Erythroblast (primary cell): ENCODE measurements at regions not wholly inside any gene's neighbourhood (a gene's known extent, or its start where the extent isn't known, plus 50 kb on each side); places are given as distances from the start of the nearest gene placed in this dataset.
"Not testable (repeated sequence)": the region's sequence is repeated elsewhere in the genome, so short reads cannot be mapped to it uniquely, and the experiment has no call there.

ENCODE experiments used
- DNase-seq, 2 experiments: peaks; one replicate each; lab custom pipeline; 2025; lab: John Stamatoyannopoulos, UW
- GATA1 ChIP-seq: IDR thresholded peaks from 2 replicates; pipeline ENCODE4 v1.6.1; 2011; ENCODE audit warnings: low read depth, mild to moderate bottlenecking, control low read depth, low read length, moderate library complexity
- POLR2A ChIP-seq: IDR thresholded peaks from 2 replicates; pipeline ENCODE4 v1.6.1; 2011; ENCODE audit warnings: mild to moderate bottlenecking, low read length

DNA sequence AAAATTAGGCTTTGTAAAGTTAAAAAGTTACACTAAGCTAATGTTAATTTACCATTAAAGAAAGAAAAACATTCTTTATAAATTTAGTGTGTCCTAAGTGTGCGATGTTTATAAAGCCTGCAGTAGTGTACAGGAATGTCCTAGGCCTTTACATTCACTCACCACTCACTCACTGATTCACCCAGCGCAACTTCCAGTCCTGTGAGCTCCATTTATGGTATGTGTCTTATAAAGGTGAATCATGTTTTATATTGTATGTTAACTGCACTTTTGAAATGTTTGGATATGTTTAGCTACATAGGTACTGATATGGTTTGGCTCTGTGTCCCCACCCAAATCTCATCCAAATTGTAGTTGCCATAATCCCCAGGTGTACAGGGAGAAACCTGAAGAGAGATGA lies 549.7 kb upstream of the EPHA6 start:
- TF ChIP-seq POLR2A (no peak), GATA1 (no peak)
- no peak for DNase-seq

DNA sequence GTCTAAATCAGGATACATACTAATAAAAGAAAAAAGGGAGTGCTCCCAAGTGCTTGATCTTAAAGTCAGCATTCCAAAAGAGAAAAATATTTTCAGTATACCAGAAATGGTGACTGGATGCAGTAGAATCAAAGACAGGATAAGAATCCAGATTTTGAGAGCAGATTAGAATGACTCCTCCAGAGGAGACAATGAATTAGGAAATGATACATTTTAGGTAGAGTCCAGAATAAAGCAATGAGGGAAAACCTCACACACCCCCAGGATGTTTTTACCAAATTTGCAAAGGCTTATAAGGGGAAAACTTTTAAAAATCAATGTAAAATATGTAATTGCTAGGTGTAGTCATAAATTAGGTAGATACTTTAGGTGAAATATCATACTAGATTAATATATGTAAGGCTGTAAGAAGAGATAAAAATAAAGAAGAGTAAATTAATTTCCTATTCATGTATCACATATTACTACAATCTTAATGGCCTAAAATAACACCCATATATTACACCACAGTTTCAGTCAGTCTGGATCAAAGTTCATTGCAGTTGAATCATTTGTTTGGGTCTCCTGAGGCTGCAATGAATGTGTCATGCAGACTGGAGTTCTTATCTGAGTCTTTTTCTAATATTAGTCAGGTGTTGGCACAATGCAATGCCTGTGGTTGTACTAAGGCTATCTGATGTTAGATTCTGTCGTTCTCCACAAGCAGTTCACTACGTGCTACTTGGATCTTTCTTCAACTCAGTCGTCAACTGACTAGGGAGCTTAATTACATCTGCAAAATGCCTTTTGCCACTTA lies 547.8 kb upstream of the EPHA6 start:
- no peak for DNase-seq
- TF ChIP-seq POLR2A (no peak), GATA1 (no peak)

DNA sequence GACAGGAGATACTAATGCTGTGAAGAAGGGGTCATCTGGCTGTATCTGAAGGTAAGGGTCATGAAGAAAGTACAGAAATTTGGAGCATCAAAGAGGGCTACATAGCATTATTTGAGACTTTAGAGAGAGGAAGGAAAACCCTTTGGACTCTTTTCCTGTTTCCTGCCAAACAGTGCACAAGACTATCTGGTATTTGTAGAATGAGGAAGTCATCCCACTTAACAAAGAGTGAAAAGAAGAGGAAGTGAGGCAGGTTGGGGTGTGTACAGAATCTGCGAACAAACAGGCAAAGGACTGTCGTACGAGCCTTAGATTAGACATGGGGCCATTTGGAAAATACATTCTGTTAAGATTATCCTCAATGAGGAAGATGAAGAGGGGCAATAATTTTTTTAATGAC lies 546.8 kb upstream of the EPHA6 start:
- no peak for DNase-seq
- TF ChIP-seq POLR2A (no peak), GATA1 (no peak)

DNA sequence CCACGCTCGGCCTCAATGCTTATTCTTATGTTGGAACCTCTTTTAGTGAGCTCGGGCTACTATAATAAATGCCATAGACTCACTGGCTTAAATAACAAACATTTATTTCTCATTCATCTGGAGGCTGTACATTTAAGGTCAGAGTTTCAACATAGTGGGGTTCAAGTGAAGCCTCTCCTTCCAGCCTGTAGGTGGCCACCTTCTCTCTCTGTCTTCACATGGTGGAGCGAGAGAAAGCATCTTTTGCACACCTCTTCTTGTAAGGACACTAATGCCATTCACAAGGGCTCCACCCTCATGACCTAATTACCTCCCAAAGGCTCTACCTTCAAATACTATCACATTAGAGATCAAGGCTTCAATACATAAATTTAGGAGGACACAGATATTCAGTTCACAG lies 520.3 kb upstream of the EPHA6 start:
- DNase-seq, result no peak
- TF ChIP-seq GATA1, result no peak
- no peak for TF ChIP-seq POLR2A

DNA sequence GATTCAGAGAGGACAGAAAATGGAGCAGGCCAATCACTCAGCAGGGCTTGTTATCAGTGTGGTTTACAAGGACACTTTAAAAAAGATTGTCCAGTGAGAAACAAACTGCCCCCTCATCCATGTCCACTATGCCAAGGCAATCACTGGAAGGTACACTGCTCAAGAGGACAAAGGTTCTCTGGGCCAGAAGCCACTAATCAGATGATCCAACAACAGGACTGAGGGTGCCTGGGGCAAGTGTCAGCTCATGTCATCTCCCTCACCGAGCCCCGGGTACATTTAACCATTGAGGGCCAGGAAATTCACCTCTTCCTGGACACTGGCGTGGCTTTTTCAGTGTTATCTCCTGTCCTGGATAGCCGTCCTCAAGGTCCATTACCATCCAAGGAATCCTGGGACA lies 513.7 kb upstream of the EPHA6 start:
- no peak for DNase-seq
- TF ChIP-seq POLR2A (no peak), GATA1 (no peak)

DNA sequence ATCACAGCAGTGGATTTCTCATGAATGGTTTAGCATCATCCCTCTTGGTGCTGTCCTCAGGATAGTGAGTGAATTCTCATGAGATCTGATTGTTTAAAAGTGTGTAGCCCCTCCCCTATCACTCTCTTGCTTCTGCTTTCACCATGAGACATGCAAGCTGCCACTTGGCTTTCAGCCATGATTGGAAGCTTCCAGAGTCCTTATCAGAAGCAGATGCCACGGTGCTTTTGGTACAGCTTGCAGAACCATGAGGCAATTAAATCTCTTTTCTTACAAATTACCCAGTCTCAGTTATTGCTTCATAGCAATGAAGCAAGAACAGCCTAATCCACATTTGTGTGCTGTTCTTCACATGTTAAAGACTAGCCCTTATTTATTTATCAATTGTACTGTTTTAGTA lies 495.2 kb upstream of the EPHA6 start:
- TF ChIP-seq GATA1 (no peak), POLR2A (no peak)
- no peak for DNase-seq

DNA sequence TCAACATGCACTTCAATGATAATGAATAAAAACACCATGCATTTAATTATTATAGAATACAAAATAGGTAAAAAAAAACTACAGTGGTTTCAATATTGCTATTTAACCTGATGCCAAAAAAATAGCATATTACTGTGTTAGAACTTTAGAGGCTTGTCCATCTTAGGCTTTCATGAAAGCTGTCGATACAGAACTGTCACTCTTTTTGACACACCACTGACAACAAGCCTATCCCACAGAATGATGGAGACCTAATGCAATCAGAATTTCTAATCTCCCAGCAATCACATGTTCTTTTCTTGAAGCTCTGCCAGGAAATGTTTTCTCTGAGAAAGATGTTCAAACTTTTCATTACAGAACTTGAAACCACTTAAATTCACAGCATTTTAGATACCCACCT lies 490.3 kb upstream of the EPHA6 start:
- no peak for DNase-seq
- TF ChIP-seq POLR2A, result no peak
- no peak for TF ChIP-seq GATA1

DNA sequence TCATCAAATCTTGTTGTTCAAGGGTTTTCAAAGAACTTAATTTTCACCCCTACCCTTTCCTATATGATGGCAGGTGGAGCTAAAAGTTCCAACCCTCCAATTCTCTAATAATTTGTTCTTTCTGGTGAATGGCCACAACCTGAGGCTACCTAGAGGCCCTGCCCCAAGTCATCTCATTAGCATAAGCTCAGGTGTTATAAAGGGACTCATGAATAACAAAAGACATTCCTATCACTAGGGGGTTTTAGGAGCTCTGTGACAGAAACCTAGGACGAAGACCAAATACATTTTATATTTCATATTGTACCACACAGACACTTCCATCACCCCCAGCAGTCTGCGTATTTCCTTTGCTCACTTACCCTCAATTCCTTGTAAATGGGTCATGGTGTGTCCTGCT lies 483.6 kb upstream of the EPHA6 start:
- no peak for TF ChIP-seq GATA1
- TF ChIP-seq POLR2A, result no peak
- DNase-seq, result no peak

DNA sequence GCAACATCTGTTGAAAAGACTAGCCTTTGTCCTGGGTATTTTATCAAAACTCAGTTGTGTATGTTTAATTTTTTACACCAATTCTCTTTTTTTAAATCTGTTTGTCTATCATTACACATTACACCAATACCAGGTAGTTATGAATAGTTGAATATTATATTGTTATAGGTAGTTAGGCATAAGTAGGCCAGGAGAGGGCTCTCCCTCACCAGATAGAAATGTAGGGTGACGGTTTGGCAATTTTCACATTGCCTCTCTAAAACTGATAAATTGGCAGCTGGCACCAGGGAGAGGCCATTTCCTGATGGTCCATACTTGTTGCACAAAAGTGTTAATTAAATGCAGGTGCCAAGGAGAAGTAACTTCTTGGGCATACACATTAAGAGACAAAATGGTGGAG lies 483.1 kb upstream of the EPHA6 start:
- TF ChIP-seq POLR2A (no peak), GATA1 (no peak)
- DNase-seq, result no peak

DNA sequence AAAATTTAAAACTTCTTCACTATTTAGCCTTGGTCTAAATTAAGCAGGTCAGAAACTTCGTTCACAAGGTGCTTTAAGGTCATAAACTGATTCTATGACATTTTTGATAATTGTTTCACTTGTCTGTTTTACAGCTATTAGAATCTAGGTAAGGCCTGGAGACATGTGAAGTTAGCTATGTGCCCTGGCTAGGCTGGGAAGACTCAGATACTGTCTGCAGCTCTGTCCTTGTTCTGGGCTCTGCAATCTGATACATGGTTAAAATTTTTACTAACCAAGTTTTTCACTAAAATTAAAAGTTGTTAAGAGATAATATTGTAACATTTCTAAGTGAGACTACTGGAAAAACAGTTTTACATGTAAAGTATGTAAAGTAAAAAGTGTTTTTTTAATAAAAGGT lies 479.6 kb upstream of the EPHA6 start:
- no peak for DNase-seq

DNA sequence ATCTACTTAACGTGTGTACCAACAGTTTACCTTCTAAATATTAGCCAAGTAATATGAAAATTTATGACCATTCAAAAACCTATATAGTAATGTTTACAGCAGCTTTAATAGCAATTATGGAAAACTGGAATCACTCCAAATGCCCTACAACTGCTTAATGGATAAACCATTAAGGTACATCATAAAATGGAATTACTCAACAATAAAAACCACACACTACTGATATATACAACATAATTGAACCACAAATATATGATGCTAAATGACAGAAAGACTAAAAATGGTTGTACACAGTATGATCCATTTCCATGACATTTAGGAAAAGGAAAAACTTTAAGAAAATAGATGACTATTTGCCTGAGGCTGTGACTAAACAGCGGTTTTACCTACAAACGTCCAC lies 467.1 kb upstream of the EPHA6 start:
- no peak for DNase-seq
- no peak for TF ChIP-seq GATA1
- no peak for TF ChIP-seq POLR2A

More for the DNA sequence above, 479.6 kb upstream of the EPHA6 start:
- TF ChIP-seq POLR2A (no peak), GATA1 (no peak)

DNA sequence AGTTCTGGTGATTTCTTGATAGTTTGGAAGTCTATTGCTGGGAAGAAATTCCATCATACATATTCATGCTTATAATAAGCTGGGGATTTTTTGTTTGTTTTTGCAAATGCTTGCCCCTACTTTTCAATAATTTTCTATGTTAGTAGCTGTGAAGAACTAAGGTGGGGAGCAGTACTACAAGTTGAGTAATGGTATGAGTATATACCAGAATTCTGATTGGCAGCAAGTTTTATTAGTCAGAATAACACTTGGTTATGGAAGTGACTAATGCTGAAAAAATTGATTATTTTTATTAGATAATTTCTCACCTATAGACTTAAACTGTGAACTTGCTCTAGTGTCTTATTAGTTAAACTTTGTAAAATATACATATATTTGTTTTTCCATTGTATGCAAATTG lies 462.8 kb upstream of the EPHA6 start:
- DNase-seq, result not testable (repeated sequence)

DNA sequence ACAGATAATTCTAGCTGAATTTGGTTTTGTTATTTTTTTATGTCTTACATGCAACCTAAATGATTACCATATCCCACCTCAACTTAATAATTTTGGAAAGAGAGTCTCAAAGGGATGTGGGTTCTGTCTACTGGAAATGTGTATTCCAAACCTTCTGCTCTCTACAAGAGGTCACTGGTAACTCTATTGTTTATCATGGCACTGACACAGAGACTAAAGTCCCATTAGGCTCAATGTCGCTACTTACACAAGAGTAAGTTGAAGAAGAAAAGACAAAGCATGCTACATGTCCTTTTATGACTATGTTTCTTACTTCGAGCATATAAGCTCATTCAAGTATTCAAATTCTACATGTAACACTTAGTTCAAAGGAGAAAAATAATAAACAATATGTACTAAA lies 460.3 kb upstream of the EPHA6 start:
- no peak for TF ChIP-seq GATA1
- no peak for TF ChIP-seq POLR2A
- no peak for DNase-seq

DNA sequence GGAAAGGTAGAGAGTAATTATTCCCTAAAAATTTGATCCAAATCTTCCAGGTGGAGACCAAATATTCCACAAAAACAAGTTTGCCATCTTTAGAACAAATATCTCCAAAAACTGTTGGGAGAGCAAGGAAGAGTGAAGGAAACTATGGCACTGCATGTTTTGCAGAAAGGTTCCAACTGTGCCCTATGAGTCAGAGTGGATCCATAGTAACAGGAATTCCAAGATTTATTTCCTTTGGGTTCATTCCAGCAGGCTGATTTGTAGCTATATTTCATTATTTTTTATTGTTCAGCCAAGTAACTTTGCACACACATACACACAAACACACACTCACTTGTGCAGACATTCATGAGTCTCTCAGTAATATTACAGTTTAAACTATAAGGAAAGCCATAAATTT lies 459.7 kb upstream of the EPHA6 start:
- no peak for TF ChIP-seq POLR2A
- TF ChIP-seq GATA1, result no peak
- no peak for DNase-seq

DNA sequence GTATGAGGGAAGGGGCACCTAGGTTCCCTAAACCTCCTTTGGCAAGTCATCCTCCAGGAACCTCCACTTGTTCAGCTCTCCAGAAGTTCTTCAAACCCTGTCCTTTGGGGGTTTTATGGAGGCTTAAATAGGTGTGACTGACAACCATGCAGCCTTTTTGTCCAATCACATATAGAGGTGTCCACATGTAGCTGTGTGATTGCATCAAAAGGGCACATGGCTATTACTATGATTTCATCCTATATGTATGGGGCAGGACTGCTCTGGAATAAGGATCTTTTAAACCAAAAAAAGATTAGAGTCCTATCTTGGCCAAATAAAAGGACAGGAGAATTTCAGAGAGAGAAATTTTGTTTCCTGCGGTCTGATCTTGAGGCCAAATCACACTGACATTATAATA lies 453.2 kb upstream of the EPHA6 start:
- no peak for TF ChIP-seq POLR2A
- no peak for TF ChIP-seq GATA1
- DNase-seq, result no peak

DNA sequence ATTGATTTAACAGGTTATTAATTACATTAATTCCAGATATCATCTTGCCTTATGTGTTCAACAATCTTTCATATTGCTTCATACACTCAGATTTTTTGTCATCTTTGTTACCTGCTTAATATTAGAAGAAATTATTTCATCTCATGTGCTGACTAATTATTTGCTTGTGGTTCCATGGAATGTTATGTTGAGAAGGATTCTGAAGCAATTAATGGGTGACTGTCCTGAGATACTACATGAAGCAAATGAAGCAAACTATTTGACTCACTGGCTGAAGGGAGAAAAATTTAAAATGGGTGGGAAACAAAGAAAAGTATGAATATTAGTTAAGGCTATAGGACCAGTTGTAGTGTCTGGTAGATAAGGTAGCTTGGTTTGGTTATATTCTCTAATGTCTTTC lies 443.8 kb upstream of the EPHA6 start:
- DNase-seq, result no peak
- TF ChIP-seq POLR2A, result no peak
- TF ChIP-seq GATA1, result no peak

DNA sequence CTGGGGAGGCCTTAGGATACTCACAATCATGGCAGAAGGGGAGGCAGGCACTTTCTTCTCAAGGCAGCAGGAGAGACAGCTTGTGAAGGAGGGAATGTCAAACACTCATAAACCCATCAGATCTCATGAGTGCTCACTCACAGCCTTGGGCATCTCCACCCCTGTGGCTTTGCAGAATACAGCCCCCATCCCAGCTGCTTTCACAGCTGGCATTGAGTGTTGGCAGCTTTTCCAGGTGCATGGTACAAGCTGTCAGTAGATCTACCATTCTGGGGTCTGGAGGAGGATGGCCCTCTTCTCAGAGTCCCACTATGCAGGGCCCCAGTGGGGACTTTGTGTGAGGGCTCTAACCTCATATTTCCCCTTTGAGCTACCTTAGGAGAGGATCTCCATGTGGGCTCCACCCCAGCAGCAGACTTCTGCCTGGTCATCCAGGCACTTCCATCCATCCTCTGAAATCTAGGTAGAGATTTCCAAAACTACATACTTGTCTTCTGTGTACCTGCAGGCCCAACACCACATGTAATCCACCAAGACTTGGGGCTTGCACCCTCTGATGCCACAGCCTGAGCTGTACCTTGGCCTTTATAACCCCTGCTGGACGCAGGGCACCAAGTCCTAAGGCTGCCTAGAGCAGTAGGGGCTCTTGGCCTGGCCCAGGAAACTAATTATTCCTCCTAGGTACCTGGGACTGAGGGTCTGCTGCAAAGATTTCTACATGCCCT lies 404.2 kb upstream of the EPHA6 start:
- no peak for DNase-seq
- TF ChIP-seq GATA1 (no peak), POLR2A (no peak)
